ENCODE measurements at regions not wholly inside any gene's neighbourhood (a gene's known extent, or its start where the extent isn't known, plus 50 kb on each side); places are given as distances from the start of the nearest gene placed in this dataset.

GRCh38 chr10:2858452-2858851 is 208.9 kb upstream of the PFKP start:
- no peak for DNase-seq (ENCODE audit: low spot score)

- DNase-seq (ENCODE audit: low spot score) = no peak
Observed at GRCh38 chr10:2856598-2856997, 210.8 kb upstream of the PFKP start.

- no peak for DNase-seq (ENCODE audit: low spot score)
Observed at GRCh38 chr10:2852574-2853323, 214.6 kb upstream of the PFKP start.

GRCh38 chr10:2851566-2851965 is 215.8 kb upstream of the PFKP start:
- DNase-seq (ENCODE audit: low spot score) = no peak

GRCh38 chr10:2850202-2850601 is 217.1 kb upstream of the PFKP start:
- no peak for DNase-seq (ENCODE audit: low spot score)

- no peak for DNase-seq (ENCODE audit: low spot score)
Observed at GRCh38 chr10:2844925-2845324, 222.4 kb upstream of the PFKP start.

- DNase-seq (ENCODE audit: low spot score) = peak; percentile 26
Observed at GRCh38 chr10:2839081-2839725, 228.1 kb upstream of the PFKP start.

GRCh38 chr10:2837674-2838073 is 229.7 kb upstream of the PFKP start:
- DNase-seq (ENCODE audit: low spot score) = peak; percentile 41

- no peak for DNase-seq (ENCODE audit: low spot score)
Observed at GRCh38 chr10:2836921-2837662, 230.3 kb upstream of the PFKP start.

GRCh38 chr10:2834214-2834613 is 233.1 kb upstream of the PFKP start:
- DNase-seq (ENCODE audit: low spot score) = no peak

- no peak for DNase-seq (ENCODE audit: low spot score)
Observed at GRCh38 chr10:2831509-2831908, 235.8 kb upstream of the PFKP start.

GRCh38 chr10:2828741-2829140 is 238.6 kb upstream of the PFKP start:
- DNase-seq (ENCODE audit: low spot score) = no peak

- DNase-seq (ENCODE audit: low spot score) = no peak
Observed at GRCh38 chr10:2826675-2827074, 240.7 kb upstream of the PFKP start.

- no peak for DNase-seq (ENCODE audit: low spot score)
Observed at GRCh38 chr10:2825841-2826240, 241.5 kb upstream of the PFKP start.

- no peak for DNase-seq (ENCODE audit: low spot score)
Observed at GRCh38 chr10:2817940-2818636, 249.3 kb upstream of the PFKP start.

- DNase-seq (ENCODE audit: low spot score) = no peak
Observed at GRCh38 chr10:2813693-2814092, 253.7 kb upstream of the PFKP start.

- DNase-seq (ENCODE audit: low spot score) = no peak
Observed at GRCh38 chr10:2813286-2813685, 254.1 kb upstream of the PFKP start.

- DNase-seq (ENCODE audit: low spot score) = no peak
Observed at GRCh38 chr10:2812631-2813030, 254.7 kb upstream of the PFKP start.

GRCh38 chr10:2800178-2800577 is 267.2 kb upstream of the PFKP start:
- DNase-seq (ENCODE audit: low spot score) = no peak

GRCh38 chr10:2798336-2799022 is 268.9 kb upstream of the PFKP start:
- DNase-seq (ENCODE audit: low spot score) = no peak

- no peak for DNase-seq (ENCODE audit: low spot score)
Observed at GRCh38 chr10:2791774-2792443, 275.4 kb upstream of the PFKP start.
